ENCODE measurements at regions not wholly inside any gene's neighbourhood (a gene's known extent, or its start where the extent isn't known, plus 50 kb on each side); places are given as distances from the start of the nearest gene placed in this dataset.
"Not testable (repeated sequence)": the region's sequence is repeated elsewhere in the genome, so short reads cannot be mapped to it uniquely, and the experiment has no call there.

DNA sequence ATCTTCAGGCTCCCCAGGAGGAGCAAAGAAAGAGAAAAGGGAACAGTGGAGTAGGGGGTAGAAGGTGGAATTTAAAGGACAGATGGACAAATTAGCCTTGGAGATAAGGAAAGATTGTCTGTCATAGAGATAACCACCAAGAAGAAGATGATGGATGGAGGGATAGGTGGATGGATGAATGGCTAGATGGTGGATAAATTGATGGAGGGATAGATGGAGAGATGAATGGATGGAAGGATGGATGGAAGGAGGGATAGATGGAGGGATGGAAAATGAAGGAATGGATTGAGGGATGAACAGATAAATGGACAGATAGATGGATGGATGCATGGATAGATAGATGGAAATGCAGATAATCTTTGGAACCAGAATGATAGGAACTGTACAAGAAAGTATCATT lies 102.8 kb downstream of the TNFAIP3 start:
- DNase-seq (ENCODE audit: low read depth): no peak

DNA sequence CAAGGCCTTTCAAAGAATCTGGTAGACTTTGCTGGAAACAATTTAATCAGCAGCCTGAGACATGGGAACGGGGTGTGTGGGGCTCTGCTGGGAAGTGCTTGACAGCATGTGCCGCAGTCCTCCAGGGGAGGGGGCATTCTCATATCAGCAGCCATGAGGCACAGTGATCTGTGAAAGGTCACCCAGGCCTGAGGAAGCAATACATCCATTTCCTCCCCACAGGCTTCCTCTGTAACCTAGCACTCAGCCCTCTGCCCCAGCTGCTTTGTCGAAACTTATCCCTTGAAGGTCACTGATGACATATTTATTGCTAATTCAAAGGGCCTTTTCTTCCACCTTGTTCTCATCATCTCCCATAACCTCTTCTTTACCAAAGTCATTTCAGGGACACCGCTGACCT lies 103.3 kb downstream of the TNFAIP3 start:
- DNase-seq (ENCODE audit: low read depth): no peak

DNA sequence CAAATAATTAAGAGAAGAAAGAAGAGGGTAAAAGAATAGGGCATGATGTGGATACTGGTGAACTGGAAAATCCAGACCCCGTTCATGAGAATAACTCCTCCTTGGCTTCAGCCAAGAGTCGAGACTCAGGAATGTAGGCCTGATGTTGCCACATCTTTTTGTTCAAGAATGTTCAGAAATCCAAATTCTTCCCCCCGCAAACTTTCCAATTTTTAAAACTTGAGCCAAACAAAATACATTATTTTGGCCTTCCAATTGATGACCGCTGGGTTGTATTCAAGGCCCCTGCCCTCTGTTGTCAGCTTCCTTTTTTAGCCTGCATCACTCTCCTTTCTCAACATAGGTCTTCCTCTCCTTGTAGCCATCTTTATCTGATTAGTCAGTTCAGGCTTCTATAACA lies 106.1 kb downstream of the TNFAIP3 start:
- DNase-seq (ENCODE audit: low read depth): peak; percentile 76

DNA sequence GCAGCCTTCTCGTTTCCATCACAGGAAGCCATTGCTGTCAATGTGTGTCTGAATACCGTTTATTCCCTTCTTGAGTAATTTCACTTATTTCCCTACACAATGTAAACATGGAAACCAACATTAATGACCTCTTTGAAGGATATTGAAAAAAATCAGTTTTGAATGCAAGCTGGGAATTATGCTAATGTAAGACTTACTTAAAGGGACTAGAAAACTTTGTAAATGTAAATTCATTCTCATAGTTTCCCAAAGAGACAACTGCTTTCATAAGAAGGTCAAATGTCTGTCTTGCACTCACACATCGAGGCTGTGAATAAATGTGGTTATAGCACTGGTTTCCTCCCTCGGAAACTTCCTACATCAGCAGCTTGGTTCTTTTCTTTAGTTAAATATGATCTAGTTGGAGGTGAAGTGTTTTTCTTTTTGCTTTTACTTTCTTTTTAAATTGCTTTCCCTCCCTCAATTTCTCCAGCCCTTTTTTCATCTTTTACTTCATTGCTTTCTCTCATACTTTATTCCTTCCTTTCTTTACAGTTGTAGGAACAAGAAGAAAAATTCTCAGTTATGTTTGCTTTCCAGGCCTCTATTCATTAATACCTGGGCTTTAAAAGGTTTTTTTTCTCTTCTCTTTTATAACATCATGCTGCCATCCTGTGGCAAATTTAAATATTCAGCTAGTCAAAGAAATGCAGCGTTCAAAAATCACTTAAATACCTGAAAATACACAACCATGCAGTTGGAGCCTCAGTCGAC lies 108.3 kb downstream of the TNFAIP3 start:
- DNase-seq (ENCODE audit: low read depth): no peak

DNA sequence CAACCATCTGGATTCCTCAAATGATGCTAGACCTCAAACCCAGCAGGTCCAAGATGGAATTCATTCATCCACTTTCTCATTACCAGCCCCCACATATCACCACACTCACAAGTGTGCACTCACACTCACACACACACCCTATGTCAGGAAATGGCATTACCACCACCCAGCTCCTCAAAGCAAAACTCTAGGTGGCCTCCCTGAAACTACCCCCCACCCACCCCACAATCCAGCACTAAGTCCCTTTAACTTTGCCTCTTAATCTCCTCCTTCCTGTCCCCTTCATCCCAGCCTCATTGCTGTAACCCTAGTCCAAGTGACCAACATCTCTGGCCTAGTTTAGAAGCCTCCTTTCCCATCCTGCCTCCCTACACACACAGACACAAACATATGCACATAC lies 109.4 kb downstream of the TNFAIP3 start:
- no peak for DNase-seq (ENCODE audit: low read depth)

DNA sequence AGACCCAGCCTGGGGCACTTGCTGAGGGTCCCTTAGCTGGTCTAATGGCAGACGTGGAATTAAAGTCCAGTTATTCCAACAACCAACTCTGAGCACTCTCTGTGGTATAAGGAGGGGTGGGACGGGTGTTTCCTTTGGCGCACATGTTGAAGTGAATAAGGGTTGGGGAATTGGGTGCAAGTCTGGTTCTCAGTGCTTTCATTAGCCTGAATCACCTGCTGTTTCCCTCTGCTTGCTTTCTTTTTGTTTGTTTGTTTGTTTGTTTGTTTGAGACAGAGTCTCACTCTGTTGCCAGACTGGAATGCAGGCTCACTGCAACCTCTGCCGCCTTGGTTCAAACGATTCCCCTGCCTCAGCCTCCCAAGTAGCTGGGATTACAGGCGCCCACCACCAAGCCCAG lies 110.1 kb downstream of the TNFAIP3 start:
- no peak for DNase-seq (ENCODE audit: low read depth)

DNA sequence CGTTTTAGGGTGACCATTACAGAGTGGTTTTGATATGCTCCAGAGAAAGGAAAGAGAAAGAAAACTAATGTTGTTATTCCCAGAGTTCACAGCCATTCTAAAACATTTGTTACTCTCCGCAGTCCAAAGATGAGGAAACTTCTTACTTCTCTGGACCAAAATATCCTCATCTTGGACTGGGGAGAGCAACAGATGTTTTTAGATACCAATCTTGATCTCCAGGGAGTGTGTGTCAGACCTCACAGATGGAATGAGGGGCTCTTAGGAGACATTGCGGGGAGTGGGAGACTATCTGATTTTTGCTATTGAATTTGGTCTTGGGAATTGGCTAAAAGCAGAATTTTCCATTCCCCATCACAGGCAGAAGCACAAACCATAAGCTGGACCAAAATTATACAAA lies 110.8 kb downstream of the TNFAIP3 start:
- no peak for DNase-seq (ENCODE audit: low read depth)

DNA sequence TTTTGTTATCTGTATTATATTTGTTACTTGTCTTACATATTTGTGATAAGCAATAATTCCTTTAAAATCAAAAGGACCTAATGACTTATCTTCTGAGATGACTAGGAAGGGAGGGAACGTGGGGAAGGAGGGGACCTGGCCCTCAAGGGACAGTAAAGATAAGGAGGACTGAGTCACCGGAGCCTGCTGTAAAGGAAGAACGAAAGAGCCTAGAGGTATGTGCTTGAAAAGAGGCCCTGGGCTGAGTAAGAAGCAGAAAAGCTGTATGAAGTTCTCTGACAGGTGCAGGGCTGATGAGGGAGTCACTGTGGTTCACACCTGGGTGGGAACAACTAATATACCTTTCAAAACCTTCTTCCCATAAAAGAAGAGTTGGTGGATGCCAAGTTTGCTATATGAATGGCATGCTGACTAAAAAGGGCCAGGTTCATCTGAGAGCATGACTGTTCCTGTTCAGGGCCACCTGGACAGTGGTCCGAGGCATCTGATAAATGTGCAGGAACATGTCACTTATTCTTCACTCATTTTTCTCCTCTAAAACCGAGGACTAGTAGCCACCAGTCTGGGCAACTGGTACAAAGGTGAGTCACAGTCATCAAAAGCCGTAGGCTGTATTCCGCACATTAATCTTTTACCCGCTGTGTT lies 111.3 kb downstream of the TNFAIP3 start:
- no peak for DNase-seq (ENCODE audit: low read depth)

DNA sequence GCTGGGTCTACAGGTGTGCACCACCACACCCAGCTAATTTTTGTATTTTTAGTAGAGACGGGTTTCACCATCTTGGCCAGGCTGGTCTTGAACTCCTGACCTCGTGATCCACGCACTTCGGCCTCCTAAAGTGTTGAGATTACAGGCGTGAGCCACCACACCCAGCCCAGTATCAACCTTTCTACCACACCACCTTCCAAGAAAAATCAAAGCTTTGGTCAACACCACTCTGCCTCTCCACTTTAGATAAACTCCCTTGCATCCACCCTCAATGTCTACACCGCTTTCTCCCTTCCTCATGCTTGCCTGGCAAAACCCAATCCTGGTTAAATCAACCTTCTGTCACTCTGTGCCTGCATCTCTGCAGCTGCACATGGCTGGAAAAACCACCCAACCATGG lies 112.2 kb downstream of the TNFAIP3 start:
- not testable (repeated sequence) for DNase-seq (ENCODE audit: low read depth)

DNA sequence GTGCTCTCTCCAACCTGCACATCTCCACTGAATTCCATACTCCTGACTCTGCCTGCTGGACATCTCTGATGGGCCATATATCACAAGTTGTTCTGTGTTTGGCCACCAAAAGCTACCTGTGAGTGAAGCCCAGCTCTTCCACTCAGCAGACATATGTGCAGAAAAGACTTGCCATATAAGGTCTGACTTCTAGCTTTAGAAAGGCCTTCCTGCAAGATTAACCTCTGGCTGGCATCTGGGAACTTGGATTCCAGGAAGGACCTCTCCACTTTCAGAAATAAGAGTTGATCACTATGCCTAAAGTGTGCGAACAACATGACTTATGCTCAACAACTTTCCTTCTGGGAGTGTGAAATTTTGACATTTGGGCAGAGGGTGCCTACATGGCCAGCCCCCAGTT lies 113.7 kb downstream of the TNFAIP3 start:
- DNase-seq (ENCODE audit: low read depth): no peak

DNA sequence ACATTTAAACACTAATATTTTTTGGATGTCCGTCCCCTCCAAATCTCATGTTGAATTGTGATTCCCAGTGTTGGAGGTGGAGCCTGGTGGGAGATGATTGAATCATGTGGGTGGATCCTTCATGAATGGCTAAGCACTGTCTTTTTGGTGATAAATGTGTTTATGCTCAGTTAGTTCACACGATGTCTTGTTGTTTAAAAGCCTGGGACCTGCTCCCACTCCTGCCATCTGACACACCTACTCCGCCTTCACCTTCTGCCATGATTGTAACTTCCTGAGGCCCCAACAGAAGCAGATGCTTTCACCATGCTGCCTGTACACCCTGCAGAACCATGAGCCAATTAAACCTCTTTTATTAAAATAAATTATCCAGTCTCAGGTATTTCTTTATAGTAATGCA lies 114.7 kb downstream of the TNFAIP3 start:
- DNase-seq (ENCODE audit: low read depth): no peak

DNA sequence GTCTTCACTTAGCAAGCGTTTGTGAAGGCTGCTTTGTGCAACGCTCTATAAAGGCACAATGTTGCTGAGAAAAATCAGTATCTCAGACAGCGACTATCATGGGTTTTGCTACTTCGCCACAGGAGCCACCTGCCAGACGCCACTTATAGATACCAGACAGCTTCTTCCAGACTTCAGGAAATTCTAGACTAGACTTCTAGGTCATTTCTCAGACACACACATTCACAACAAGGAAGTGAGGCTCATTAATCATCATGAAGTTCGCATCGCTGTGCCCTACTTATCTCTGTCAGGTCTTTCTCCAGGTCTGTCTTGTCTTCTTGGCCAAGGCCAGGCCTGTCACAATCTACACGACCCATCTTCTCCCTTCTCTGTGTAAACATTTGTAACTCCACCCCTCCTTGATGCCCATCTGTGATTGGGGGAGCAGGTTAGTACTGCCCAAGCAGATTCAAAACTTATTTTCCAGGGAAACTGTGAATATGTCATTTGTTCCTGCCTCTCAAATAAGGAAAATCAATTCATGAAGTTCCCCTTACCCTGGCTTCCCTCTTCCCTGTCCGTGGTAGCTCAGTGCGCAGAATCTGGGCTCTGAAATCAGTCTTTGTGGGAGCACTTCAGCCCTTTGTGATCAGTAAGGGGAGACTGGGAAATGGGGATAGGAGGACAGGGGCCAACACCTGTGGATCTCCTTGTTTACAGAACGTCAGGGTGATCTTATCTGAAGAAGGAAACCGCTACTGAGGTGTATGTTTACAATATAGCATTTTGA lies 115.5 kb downstream of the TNFAIP3 start:
- no peak for DNase-seq (ENCODE audit: low read depth)

DNA sequence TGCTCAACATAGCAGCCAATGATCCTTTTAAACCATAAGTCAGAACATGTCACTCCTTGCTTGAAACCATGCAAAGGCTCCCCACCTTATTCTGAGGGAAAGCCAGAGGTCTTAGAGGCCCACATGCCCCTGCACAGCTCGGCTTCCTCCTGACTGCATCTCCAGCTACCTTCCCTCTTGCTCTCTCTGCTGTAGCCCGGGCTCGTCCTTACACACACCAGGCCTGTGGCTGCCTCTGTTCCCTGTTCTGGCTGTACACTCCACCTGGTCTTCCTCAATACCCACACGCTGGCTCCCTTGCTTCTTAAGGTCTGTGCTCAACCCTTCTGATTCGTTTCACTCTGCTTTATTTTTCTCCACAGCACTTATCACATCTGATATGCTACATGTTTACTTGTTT lies 116.2 kb downstream of the TNFAIP3 start:
- no peak for DNase-seq (ENCODE audit: low read depth)

DNA sequence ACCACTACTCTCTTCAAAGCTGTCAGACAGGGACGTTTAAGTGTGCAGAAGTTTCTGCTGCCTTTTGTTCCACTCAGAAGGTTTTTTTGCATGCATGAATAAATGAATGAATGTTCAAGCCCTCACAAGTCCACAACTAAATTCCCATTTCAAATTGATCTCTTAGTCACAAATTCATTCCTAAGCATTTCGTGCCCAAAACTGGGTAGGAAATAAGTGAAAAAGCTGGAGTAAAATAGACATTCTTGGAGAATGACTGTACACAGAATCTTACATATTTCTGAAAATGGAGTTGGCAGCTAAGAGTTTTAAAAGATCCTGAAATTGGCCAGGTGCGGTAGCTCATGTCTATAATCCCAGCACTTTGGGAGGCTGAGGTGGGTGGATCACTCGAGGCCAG lies 117.6 kb downstream of the PERP start:
- DNase-seq (ENCODE audit: low read depth): no peak

DNA sequence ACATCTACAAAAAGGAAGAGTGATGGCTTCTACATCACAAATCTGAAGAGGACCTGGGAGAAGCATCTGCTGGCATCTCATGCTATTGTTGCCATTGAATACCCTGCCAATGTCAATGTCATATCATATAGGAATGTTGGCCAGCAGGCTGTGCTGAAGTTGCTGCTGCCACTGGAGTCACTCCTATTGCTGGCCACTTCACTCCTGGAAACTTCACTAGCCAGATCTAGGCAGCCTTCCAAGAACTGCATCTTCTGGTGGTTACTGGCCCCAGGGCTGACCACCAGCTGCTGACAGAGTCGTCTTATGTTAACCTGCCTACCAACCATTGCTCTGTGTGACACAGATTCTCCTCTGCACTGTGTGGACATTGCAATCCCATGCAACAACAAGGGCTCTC lies 111.8 kb downstream of the PERP start:
- no peak for DNase-seq (ENCODE audit: low read depth)

DNA sequence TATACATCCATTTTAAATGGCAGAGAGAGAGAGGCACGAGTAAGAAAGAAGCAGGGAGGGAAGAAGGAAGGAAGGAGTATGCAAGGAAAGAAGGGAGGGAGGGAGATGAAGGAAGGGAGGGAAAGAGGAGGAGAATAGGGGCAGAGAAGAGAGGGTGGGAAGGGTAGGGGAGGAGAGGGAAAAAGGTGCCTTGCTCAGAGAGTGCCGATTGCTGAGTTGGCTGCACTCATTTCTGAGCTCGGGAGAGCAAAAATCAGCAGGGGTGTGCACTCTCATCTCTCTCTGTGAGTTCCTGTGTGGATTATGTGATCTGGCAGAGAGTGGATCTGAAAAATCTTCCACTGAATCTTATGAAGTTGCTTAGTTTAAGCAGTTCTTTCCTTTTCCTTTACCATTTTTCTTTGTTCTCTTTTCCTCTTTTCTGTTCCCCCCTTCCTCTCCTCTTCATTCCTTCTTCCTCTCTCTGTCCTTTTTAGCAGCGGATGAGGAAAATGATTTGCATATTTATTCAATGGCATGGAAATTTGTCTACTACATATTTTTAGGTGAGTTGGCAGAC lies 108.7 kb downstream of the PERP start:
- no peak for DNase-seq (ENCODE audit: low read depth)

DNA sequence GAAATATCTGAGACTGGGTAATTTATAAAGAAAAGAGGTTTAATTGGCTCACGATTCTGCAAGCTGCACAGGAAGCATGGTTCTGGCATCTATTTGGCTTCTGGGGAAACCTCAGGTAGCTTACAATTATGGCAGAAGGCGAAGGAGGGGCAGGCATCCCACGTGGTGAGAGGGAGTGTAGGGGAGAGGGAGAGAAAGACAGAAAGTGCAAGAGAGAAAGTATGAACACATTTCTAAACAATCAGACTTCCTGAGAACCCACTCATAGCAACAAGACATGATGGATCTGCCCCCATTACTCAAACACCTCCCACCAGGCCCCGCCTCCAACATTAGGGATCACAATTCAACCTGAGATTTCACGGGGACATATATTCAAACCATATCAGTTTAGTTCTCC lies 107.4 kb downstream of the PERP start:
- DNase-seq (ENCODE audit: low read depth): no peak

DNA sequence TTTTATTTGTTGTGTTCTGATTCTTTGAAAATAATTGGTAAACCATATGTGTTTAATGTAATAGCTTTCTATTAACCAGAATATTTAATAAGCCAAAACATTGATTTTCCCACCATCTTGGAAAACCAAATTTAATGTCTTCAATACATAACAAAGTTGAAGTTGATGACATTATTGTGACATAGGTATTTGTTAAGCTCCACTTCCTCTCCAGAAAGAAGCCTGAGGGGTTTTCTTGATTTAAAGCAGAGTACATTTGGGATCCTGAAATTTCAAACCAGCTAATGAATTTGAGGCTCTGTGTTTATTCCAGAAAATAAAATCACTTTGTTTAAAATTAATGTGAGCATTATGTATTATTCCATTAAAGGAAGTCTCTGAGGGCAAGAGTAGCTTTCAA lies 106.3 kb downstream of the PERP start:
- DNase-seq (ENCODE audit: low read depth): no peak

DNA sequence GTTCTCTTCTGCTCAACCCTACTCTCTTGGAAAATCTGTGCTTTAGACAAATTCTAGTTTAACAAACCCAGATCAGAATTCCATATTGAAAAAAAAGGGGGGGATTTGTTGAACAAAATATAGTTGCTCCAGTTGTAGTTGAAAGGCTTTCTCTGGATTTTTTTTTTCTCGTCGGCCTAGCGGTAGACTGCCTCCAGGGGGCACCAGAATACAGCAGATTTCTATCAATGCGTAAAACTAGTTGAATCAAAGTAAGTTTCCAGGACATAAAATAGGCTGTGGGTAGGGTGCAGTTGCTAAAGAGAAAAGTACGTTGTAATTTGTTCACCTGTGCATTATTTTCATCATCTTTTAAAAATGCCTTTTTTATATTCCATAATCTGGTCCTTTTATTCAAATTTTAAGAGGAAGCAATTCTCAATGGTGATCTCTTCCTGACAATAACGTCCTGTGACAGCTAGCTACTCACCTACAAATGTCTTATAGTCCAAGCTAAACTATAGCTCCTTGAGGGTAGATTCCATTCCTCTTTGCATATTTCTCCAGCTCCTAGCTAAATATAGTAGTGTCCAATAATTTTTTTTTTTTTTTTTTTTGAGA lies 105.4 kb downstream of the PERP start:
- DNase-seq (ENCODE audit: low read depth): peak; percentile 33

DNA sequence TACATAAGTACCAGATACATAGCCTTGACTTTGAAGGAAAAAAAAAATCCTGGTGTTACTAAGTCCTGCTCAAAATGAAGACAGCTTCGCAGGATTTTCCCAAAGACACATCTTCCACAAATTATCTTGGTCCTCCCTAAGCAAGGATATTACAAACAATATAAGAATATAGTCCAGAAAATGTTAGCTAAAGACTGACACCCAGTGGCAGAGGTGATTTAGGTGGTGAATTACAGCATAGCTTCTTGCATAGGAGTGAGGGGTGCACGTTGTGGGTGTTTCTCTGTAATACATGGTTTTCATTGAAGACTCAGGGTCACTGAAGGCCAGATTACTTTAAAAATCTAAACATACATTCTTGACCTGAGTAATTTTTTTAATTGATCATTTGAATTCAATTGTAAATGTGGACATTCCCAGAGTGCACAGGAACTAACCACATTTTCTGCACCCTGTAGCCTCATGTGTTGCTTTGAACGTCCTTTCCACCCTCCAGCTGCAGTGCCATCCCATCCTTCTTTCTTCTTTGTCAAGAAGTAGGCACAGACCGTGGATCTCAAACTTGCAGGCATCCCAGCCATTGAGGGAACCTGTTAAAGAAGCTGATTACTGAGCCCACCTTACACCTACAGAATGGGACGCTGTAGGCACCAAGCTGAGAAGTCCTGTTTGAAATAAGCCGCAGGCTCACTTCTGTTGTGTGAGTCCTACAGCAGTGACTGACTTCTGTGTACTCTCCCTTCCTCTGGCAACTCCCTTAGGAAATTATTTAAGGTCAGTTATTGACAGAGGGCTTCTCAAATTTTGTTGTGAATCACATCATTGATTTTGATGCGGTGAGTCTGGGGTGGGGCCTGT lies 102.6 kb downstream of the PERP start:
- peak; percentile 14 for DNase-seq (ENCODE audit: low read depth)

DNA sequence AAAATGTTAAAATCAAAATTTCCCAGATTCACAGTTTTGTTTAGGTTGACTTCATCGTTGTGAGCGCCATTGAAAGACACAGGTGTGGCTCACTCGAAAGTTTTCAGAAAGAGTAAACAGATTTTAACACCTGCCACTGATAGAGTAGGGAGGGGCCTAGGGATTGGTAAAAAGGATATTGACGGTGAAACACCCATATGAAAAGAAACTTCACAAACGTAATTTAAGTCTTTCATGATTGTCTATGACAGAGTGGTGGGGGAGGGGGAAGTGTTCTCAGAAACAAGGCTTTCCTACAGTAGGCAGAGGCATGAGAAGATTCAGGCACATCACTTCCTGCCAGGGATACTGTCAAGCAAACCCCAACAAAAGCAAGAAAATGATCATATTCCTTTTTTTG lies 101.4 kb downstream of the PERP start:
- DNase-seq (ENCODE audit: low read depth): no peak
